ENCODE measurements at regions not wholly inside any gene's neighbourhood (a gene's known extent, or its start where the extent isn't known, plus 50 kb on each side); places are given as distances from the start of the nearest gene placed in this dataset.

DNA sequence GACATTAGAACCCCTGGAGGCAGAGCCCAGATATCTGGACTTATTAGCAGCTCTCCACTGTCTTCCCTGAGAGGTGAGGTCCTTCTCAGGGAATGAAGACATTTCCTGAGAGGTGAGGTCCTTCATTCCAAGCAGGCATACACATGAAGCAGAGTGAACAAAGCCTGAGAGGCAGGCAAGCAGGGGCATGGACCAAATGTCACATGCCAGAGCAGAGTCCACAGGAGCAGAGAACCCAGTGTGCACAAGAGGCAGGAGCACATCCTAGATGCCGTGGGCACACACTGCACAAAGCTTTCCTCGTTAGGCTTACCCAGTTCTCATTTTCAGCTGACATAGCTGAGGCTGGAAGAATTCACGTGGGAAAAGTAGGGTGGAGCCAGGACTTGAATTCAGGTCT lies 759.9 kb upstream of the HS6ST1 start:
- no peaks in the 10 kb centered on the region for H3K4me1 Mint-ChIP-seq
- ChIA-PET POLR2A (no interaction called here), CTCF (no interaction called here)
- H3K36me3 ChIP-seq (ENCODE audit: control insufficient read depth in 2 of 3, insufficient read depth in 3 of 3, low read length in 3 of 3), result no peaks in the 10 kb centered on the region
- no peaks in the 10 kb centered on the region for H3K4me1 ChIP-seq (ENCODE audit: control insufficient read depth in 2 of 2, insufficient read depth in 2 of 2, low read length in 2 of 2)
- peaks cover 0 to 12% (median 3%) of the 10 kb centered on the region in 5 donors for H3K27me3 Mint-ChIP-seq
- H3K4me3 ChIP-seq (ENCODE audit: low read length), result no peak overlapping the region
- H3K27ac ChIP-seq (ENCODE audit: low read depth, low read length), result no peak overlapping the region
- ATAC-seq, result no peak
- no peak overlapping the region for H3K4me3 Mint-ChIP-seq
- peaks cover 0 to 2% (median 0%) of the 10 kb centered on the region in 11 donors for H3K9me3 Mint-ChIP-seq
- H3K36me3 Mint-ChIP-seq, result no peaks in the 10 kb centered on the region
- no peak for DNase-seq
- H3K9me3 ChIP-seq (ENCODE audit: control insufficient read depth in 2 of 3, low read length in 3 of 3), result no peaks in the 10 kb centered on the region
- intact Hi-C loops (cut with micrococcal nuclease), result no loop called here
- no peaks in the 10 kb centered on the region for H3K27me3 ChIP-seq (ENCODE audit: control insufficient read depth in 2 of 2, insufficient read depth in 2 of 2, low read length in 2 of 2)
- H3K27ac Mint-ChIP-seq, result no peak overlapping the region

DNA sequence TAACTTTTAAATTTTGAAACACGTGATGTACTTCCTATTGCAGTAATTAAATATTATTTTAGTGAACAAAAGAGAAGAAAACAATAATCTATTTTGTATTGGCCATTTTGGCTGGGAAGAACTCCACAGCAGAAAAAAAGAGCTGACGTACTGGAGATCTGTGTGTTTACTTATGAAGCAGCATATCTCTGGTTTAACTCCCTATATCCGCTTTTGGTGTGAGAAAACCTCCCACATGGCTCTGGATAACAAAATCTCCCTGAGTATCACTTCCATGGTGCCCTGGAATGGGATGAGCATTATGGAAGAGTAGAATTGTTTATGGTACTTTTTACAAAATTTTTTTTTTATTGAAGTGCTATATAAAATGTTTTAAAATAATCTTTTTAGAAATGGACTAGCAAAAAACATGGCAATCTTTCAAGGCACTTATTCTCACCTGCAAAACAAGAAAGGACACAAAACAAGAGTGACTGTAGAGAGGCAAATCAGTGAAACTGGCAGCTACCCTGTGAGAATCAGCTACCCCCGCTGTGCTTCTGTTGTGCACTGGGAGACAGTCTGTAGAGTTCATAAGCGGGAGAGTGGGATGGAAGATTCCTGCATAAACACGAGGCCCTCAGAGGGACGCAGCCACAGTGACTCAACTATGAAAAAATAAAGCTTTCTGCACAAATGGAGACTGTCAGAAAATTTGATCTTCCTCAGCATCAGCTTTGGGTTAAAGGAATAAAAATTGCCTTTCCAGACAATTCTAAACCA lies 762.2 kb upstream of the HS6ST1 start:
- H3K27me3 ChIP-seq (ENCODE audit: control insufficient read depth in 2 of 2, insufficient read depth in 2 of 2, low read length in 2 of 2), result no peaks in the 10 kb centered on the region
- peaks cover 0 to 12% (median 3%) of the 10 kb centered on the region in 5 donors for H3K27me3 Mint-ChIP-seq
- H3K27ac ChIP-seq (ENCODE audit: low read depth, low read length), result no peak overlapping the region
- CTCF ChIA-PET, result no interaction called here
- H3K27ac Mint-ChIP-seq, result no peak overlapping the region
- H3K4me1 Mint-ChIP-seq, result no peaks in the 10 kb centered on the region
- no peaks in the 10 kb centered on the region for H3K4me1 ChIP-seq (ENCODE audit: control insufficient read depth in 2 of 2, insufficient read depth in 2 of 2, low read length in 2 of 2)
- peaks cover 0 to 2% (median 0%) of the 10 kb centered on the region in 11 donors for H3K9me3 Mint-ChIP-seq
- no peaks in the 10 kb centered on the region for H3K36me3 Mint-ChIP-seq
- no peaks in the 10 kb centered on the region for H3K9me3 ChIP-seq (ENCODE audit: control insufficient read depth in 2 of 3, low read length in 3 of 3)
- no peak overlapping the region for H3K4me3 ChIP-seq (ENCODE audit: low read length)
- no peaks in the 10 kb centered on the region for H3K36me3 ChIP-seq (ENCODE audit: control insufficient read depth in 2 of 3, insufficient read depth in 3 of 3, low read length in 3 of 3)
- DNase-seq (no peak), ATAC-seq (no peak)
- POLR2A ChIA-PET, result no interaction called here
- no peak overlapping the region for H3K4me3 Mint-ChIP-seq
- intact Hi-C loops (cut with micrococcal nuclease), result no loop called here

GRCh38 chr2:129085386-129085785 lies 766.7 kb upstream of the HS6ST1 start:
- no peak overlapping the region for H3K27ac ChIP-seq (ENCODE audit: low read depth, low read length)
- H3K9me3 ChIP-seq (ENCODE audit: control insufficient read depth in 2 of 3, low read length in 3 of 3), result no peaks in the 10 kb centered on the region
- Mint-ChIP-seq H3K4me3 (no peak overlapping the region), H3K4me1 (no peaks in the 10 kb centered on the region), H3K27ac (no peak overlapping the region), H3K36me3 (no peaks in the 10 kb centered on the region), H3K9me3 (no peaks in the 10 kb centered on the region), H3K27me3 (no peaks in the 10 kb centered on the region)
- H3K27me3 ChIP-seq (ENCODE audit: control insufficient read depth in 2 of 2, insufficient read depth in 2 of 2, low read length in 2 of 2), result no peaks in the 10 kb centered on the region
- no peak overlapping the region for H3K4me3 ChIP-seq (ENCODE audit: low read length)
- ATAC-seq, result no peak
- POLR2A ChIA-PET, result no interaction called here
- CTCF ChIA-PET, result no interaction called here
- no peaks in the 10 kb centered on the region for H3K4me1 ChIP-seq (ENCODE audit: control insufficient read depth in 2 of 2, insufficient read depth in 2 of 2, low read length in 2 of 2)
- no peak for DNase-seq
- intact Hi-C loops (cut with micrococcal nuclease), result no loop called here
- no peaks in the 10 kb centered on the region for H3K36me3 ChIP-seq (ENCODE audit: control insufficient read depth in 2 of 3, insufficient read depth in 3 of 3, low read length in 3 of 3)

DNA sequence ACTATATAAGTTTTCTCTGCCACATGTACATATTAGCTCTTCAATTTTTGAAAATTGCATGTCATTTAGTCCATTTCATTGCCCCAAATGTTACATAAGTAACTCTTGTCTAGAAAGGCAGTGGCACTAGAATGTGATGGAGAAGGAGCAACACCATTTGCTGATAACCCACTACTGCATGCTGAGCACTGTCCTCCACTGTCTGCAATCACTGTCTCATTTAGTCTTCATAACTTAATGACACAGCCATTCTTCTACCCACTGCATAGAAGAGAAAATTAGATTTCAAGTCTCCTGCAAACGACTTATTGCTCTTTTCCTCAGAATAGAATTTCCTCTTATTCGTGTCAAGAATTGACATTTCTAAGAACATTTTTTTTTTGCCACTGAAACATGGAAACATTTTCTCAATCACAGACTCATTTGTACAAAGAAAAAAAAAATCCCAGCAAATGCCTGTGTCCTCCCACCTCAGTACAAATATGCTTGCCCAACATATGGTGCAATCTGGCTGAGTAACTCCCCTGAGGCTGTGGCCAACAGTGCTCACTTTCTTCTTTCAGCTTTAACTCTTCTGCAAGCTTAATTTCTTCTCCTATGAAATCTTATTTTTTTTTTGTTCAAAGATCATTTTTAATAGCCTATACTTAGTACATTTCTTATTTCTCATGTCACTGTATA lies 768.6 kb upstream of the HS6ST1 start:
- no peak overlapping the region for H3K4me3 Mint-ChIP-seq
- Histone ChIP-seq H3K4me1 (ENCODE audit: control insufficient read depth in 2 of 2, insufficient read depth in 2 of 2, low read length in 2 of 2) (no peaks in the 10 kb centered on the region), H3K36me3 (ENCODE audit: control insufficient read depth in 2 of 3, insufficient read depth in 3 of 3, low read length in 3 of 3) (no peaks in the 10 kb centered on the region), H3K4me3 (ENCODE audit: low read length) (no peak overlapping the region), H3K27ac (ENCODE audit: low read depth, low read length) (no peak overlapping the region), H3K9me3 (ENCODE audit: control insufficient read depth in 2 of 3, low read length in 3 of 3) (no peaks in the 10 kb centered on the region), H3K27me3 (ENCODE audit: control insufficient read depth in 2 of 2, insufficient read depth in 2 of 2, low read length in 2 of 2) (no peaks in the 10 kb centered on the region)
- intact Hi-C loops (cut with micrococcal nuclease), result no loop called here
- H3K4me1 Mint-ChIP-seq, result no peaks in the 10 kb centered on the region
- DNase-seq (no peak), ATAC-seq (no peak)
- H3K27ac Mint-ChIP-seq, result no peak overlapping the region
- H3K27me3 Mint-ChIP-seq, result no peaks in the 10 kb centered on the region
- H3K9me3 Mint-ChIP-seq, result no peaks in the 10 kb centered on the region
- ChIA-PET CTCF (interaction anchor here (0.7 kb wide), 1 partner anchor 14 kb away, joined by 3 read pairs; no protein-coding TSS in a partner anchor), POLR2A (no interaction called here)
- no peaks in the 10 kb centered on the region for H3K36me3 Mint-ChIP-seq

DNA sequence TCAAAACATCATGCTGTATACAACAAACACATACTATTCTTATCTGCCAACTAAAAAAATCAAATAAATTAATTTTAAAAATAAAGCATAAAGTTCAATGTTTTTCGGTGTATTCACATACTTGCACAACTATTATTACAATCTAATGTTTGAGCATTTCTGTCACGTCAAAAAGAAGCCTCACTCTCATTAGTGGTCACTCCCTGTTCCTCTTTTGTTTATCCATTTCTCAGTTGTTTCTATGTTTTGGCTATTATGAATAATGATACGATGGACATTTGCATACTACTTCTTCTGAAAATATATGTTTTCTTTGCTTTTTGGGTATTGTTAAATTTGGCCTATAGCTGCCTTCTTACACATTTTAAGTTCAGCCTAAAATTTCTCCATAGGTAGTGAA lies 773.0 kb upstream of the HS6ST1 start:
- Mint-ChIP-seq H3K27ac (no peak overlapping the region), H3K27me3 (peaks cover 0 to 3% (median 0%) of the 10 kb centered on the region in 5 donors), H3K4me1 (no peaks in the 10 kb centered on the region), H3K4me3 (no peak overlapping the region), H3K36me3 (no peaks in the 10 kb centered on the region), H3K9me3 (no peaks in the 10 kb centered on the region)
- POLR2A ChIA-PET, result no interaction called here
- H3K27ac ChIP-seq (ENCODE audit: low read depth, low read length), result no peak overlapping the region
- no peaks in the 10 kb centered on the region for H3K9me3 ChIP-seq (ENCODE audit: control insufficient read depth in 2 of 3, low read length in 3 of 3)
- no peaks in the 10 kb centered on the region for H3K27me3 ChIP-seq (ENCODE audit: control insufficient read depth in 2 of 2, insufficient read depth in 2 of 2, low read length in 2 of 2)
- ATAC-seq, result no peak
- intact Hi-C loops (cut with micrococcal nuclease), result loop anchor here in 1 of 2 donors (1.0 kb wide), 1 partner anchor 24 kb away; no protein-coding TSS in a partner anchor
- no peaks in the 10 kb centered on the region for H3K4me1 ChIP-seq (ENCODE audit: control insufficient read depth in 2 of 2, insufficient read depth in 2 of 2, low read length in 2 of 2)
- no peak overlapping the region for H3K4me3 ChIP-seq (ENCODE audit: low read length)
- DNase-seq, result no peak
- CTCF ChIA-PET, result no interaction called here
- H3K36me3 ChIP-seq (ENCODE audit: control insufficient read depth in 2 of 3, insufficient read depth in 3 of 3, low read length in 3 of 3), result no peaks in the 10 kb centered on the region

GRCh38 chr2:129092956-129093355 lies 774.3 kb upstream of the HS6ST1 start:
- no peaks in the 10 kb centered on the region for H3K36me3 Mint-ChIP-seq

DNA sequence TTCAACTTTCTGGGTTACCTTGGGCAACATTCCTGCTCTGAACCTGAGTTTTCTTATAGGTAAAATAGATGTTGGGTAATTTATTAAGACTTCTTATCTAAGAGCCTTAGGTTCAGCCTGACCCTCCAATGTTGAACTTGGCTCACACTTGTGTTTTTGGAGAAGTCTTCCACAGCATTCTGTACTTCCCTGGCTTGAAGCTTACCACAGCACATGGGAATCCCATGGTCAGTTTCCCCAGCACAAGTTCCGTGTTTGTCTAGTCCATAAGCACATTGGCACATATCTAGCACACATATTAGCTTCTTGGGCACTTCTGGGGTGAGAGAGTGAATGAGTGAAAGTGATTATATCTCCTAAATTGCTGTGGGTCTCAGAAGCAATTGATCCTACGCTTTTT lies 782.5 kb upstream of the HS6ST1 start:
- Mint-ChIP-seq H3K9me3 (peaks cover 0 to 5% (median 0%) of the 10 kb centered on the region in 11 donors), H3K4me3 (no peak overlapping the region), H3K4me1 (no peaks in the 10 kb centered on the region), H3K27ac (no peak overlapping the region), H3K27me3 (peaks cover 0 to 17% (median 7%) of the 10 kb centered on the region in 5 donors), H3K36me3 (no peaks in the 10 kb centered on the region)
- Histone ChIP-seq H3K4me1 (ENCODE audit: control insufficient read depth in 2 of 2, insufficient read depth in 2 of 2, low read length in 2 of 2) (no peaks in the 10 kb centered on the region), H3K27ac (ENCODE audit: low read depth, low read length) (no peak overlapping the region), H3K9me3 (ENCODE audit: control insufficient read depth in 2 of 3, low read length in 3 of 3) (no peaks in the 10 kb centered on the region), H3K36me3 (ENCODE audit: control insufficient read depth in 2 of 3, insufficient read depth in 3 of 3, low read length in 3 of 3) (no peaks in the 10 kb centered on the region), H3K27me3 (ENCODE audit: control insufficient read depth in 2 of 2, insufficient read depth in 2 of 2, low read length in 2 of 2) (no peaks in the 10 kb centered on the region), H3K4me3 (ENCODE audit: low read length) (no peak overlapping the region)
- intact Hi-C loops (cut with micrococcal nuclease), result no loop called here
- POLR2A ChIA-PET, result no interaction called here
- ATAC-seq, result no peak
- CTCF ChIA-PET, result no interaction called here
- DNase-seq, result no peak

More at GRCh38 chr2:129092956-129093355, 774.3 kb upstream of the HS6ST1 start:
- H3K4me3 ChIP-seq (ENCODE audit: low read length), result no peak overlapping the region
- Mint-ChIP-seq H3K4me1 (no peaks in the 10 kb centered on the region), H3K4me3 (no peak overlapping the region), H3K27ac (no peak overlapping the region), H3K9me3 (peaks cover 0 to 5% (median 0%) of the 10 kb centered on the region in 11 donors), H3K27me3 (peaks cover 0 to 3% (median 0%) of the 10 kb centered on the region in 5 donors)
- no peaks in the 10 kb centered on the region for H3K9me3 ChIP-seq (ENCODE audit: control insufficient read depth in 2 of 3, low read length in 3 of 3)
- H3K36me3 ChIP-seq (ENCODE audit: control insufficient read depth in 2 of 3, insufficient read depth in 3 of 3, low read length in 3 of 3), result no peaks in the 10 kb centered on the region
- no peaks in the 10 kb centered on the region for H3K4me1 ChIP-seq (ENCODE audit: control insufficient read depth in 2 of 2, insufficient read depth in 2 of 2, low read length in 2 of 2)
- ATAC-seq, result no peak
- DNase-seq, result no peak
- intact Hi-C loops (cut with micrococcal nuclease), result loop anchor here in 1 of 2 donors (1.0 kb wide), 1 partner anchor 22 kb away; no protein-coding TSS in a partner anchor
- no peaks in the 10 kb centered on the region for H3K27me3 ChIP-seq (ENCODE audit: control insufficient read depth in 2 of 2, insufficient read depth in 2 of 2, low read length in 2 of 2)
- ChIA-PET CTCF (no interaction called here), POLR2A (no interaction called here)
- H3K27ac ChIP-seq (ENCODE audit: low read depth, low read length), result no peak overlapping the region

All from naive thymus-derived CD4-positive, alpha-beta T cell (primary cell).